NB4 (cell line): ENCODE measurements at regions not wholly inside any gene's neighbourhood (a gene's known extent, or its start where the extent isn't known, plus 50 kb on each side); places are given as distances from the start of the nearest gene placed in this dataset.

Experiments used
- POLR2A ChIP-seq: IDR thresholded peaks from 2 replicates; pipeline ENCODE4 v1.6.1; 2011; ENCODE audit warnings: mild to moderate bottlenecking; ENCODE audit not compliant: insufficient read length; ENCODE audit errors: extremely low read depth
- TF ChIP-seq, protein P1 (sequence below): IDR thresholded peaks from 2 replicates; pipeline ENCODE4 v1.6.1; 2011; ENCODE audit warnings: low read depth, low read length
- TF ChIP-seq, protein P2 (sequence below): IDR thresholded peaks from one replicate; pipeline ENCODE4 v1.5.1; 2012; ENCODE audit warnings: low read depth, low read length

DNA sequence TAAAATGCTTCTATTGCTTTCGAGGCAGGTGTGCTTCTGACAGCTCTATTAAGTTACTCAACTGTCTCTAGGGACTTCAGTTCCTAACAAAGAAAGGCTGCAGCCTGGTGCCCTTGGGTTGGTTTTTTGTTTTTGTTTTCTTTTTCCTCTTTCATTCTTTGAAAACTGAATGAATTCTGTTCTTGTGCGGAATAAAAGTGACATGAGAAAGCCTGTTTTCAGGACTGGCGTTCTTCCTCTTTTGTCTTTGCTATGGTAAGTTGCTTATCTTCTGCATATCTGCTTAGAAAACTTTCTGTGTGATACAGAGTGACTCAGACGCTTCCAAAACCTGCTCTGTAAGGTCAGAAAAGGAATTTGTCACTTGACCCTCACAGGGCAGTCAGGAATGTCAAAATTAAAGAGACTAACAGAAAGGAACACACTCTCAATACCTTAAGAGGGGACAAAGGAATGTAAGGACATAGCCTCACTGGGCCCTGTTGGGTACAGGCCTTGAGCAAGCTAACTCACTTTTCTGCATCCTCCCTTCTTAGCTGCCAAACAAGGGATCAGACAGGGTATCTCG, 56.2 kb upstream of the NHSL1 start:
- TF ChIP-seq, protein P1, sequence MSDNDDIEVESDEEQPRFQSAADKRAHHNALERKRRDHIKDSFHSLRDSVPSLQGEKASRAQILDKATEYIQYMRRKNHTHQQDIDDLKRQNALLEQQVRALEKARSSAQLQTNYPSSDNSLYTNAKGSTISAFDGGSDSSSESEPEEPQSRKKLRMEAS: no peak
- TF ChIP-seq, protein P2, sequence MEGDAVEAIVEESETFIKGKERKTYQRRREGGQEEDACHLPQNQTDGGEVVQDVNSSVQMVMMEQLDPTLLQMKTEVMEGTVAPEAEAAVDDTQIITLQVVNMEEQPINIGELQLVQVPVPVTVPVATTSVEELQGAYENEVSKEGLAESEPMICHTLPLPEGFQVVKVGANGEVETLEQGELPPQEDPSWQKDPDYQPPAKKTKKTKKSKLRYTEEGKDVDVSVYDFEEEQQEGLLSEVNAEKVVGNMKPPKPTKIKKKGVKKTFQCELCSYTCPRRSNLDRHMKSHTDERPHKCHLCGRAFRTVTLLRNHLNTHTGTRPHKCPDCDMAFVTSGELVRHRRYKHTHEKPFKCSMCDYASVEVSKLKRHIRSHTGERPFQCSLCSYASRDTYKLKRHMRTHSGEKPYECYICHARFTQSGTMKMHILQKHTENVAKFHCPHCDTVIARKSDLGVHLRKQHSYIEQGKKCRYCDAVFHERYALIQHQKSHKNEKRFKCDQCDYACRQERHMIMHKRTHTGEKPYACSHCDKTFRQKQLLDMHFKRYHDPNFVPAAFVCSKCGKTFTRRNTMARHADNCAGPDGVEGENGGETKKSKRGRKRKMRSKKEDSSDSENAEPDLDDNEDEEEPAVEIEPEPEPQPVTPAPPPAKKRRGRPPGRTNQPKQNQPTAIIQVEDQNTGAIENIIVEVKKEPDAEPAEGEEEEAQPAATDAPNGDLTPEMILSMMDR: no peak
- TF ChIP-seq POLR2A: no peak
